ENCODE measurements at regions not wholly inside any gene's neighbourhood (a gene's known extent, or its start where the extent isn't known, plus 50 kb on each side); places are given as distances from the start of the nearest gene placed in this dataset.

DNA sequence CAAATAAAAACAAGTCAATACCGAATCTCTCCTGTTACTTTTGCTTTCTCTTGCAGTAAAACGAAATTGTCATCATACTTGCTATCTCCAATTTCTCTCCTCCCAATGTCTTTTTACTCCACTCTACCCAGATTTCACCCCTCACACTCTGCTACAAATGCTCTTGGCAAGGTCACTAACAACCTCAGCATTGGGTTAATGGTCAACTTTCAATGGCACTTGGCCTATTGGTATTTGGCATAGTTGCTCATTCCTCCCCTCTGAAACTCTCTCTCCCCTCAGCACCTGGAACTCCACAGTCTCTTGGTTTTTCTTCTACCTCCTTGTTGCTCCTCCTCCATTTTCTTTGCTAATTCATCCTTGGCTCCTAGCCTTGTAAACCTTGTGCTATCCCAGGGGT is 367.3 kb downstream of the PTPRU start:
- TF ChIP-seq, protein P1, sequence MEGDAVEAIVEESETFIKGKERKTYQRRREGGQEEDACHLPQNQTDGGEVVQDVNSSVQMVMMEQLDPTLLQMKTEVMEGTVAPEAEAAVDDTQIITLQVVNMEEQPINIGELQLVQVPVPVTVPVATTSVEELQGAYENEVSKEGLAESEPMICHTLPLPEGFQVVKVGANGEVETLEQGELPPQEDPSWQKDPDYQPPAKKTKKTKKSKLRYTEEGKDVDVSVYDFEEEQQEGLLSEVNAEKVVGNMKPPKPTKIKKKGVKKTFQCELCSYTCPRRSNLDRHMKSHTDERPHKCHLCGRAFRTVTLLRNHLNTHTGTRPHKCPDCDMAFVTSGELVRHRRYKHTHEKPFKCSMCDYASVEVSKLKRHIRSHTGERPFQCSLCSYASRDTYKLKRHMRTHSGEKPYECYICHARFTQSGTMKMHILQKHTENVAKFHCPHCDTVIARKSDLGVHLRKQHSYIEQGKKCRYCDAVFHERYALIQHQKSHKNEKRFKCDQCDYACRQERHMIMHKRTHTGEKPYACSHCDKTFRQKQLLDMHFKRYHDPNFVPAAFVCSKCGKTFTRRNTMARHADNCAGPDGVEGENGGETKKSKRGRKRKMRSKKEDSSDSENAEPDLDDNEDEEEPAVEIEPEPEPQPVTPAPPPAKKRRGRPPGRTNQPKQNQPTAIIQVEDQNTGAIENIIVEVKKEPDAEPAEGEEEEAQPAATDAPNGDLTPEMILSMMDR (IDR thresholded peaks at IDR 0.05; ENCODE audit: low read depth, low read length, poor library complexity, severe bottlenecking): no peak
- TF ChIP-seq EZH2phosphoT487 (IDR thresholded peaks at IDR 0.05; ENCODE audit: borderline replicate concordance, low read length): no peak
